ENCODE measurements at regions not wholly inside any gene's neighbourhood (a gene's known extent, or its start where the extent isn't known, plus 50 kb on each side); places are given as distances from the start of the nearest gene placed in this dataset.

DNA sequence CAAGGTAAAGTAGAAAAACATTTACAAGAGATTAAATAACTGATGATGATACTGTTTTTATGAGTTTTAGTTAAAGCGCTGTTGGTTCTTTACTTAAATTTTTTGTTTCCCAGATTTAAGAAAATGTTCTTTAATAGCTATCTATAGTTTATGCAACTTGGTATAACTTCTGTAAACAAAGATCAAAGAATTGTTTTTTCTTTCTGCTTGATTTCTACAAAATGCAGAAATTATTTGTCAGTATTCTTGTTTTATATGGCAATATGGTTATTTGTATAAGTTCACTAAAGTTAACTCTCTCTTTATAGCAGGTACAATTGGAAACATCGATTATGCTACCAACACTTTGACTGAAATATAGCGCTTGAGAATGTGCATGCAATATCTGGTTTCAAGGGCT lies 2465.1 kb upstream of the PCDH20 start (continued):
- no peak for TF ChIP-seq IRF2 (CRISPR knock-in tag; IDR thresholded peaks at IDR 0.05; ENCODE audit: borderline replicate concordance, low read depth)
- TF ChIP-seq, protein P1, sequence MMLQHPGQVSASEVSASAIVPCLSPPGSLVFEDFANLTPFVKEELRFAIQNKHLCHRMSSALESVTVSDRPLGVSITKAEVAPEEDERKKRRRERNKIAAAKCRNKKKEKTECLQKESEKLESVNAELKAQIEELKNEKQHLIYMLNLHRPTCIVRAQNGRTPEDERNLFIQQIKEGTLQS (CRISPR knock-in tag; conservative IDR thresholded peaks at IDR 0.05) = no peak
- TF ChIP-seq ELF4 (CRISPR knock-in tag; IDR thresholded peaks at IDR 0.05; ENCODE audit: low read depth) = no peak

- ChIA-PET CTCF (no interaction called here), POLR2A (no interaction called here)
- H3K36me3 Mint-ChIP-seq = no peaks in the 10 kb centered on the region
- H3K9me3 Mint-ChIP-seq = peaks cover 4% of the 10 kb centered on the region
- TF ChIP-seq, protein P2, sequence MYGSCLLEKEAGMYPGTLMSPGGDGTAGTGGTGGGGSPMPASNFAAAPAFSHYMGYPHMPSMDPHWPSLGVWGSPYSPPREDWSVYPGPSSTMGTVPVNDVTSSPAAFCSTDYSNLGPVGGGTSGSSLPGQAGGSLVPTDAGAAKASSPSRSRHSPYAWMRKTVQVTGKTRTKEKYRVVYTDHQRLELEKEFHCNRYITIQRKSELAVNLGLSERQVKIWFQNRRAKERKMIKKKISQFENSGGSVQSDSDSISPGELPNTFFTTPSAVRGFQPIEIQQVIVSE (CRISPR knock-in tag; IDR thresholded peaks at IDR 0.05; ENCODE audit: borderline replicate concordance) = no peak
- TF ChIP-seq, protein P3, sequence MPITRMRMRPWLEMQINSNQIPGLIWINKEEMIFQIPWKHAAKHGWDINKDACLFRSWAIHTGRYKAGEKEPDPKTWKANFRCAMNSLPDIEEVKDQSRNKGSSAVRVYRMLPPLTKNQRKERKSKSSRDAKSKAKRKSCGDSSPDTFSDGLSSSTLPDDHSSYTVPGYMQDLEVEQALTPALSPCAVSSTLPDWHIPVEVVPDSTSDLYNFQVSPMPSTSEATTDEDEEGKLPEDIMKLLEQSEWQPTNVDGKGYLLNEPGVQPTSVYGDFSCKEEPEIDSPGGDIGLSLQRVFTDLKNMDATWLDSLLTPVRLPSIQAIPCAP (CRISPR knock-in tag; IDR thresholded peaks at IDR 0.05) = no peak
- TF ChIP-seq, protein P4, sequence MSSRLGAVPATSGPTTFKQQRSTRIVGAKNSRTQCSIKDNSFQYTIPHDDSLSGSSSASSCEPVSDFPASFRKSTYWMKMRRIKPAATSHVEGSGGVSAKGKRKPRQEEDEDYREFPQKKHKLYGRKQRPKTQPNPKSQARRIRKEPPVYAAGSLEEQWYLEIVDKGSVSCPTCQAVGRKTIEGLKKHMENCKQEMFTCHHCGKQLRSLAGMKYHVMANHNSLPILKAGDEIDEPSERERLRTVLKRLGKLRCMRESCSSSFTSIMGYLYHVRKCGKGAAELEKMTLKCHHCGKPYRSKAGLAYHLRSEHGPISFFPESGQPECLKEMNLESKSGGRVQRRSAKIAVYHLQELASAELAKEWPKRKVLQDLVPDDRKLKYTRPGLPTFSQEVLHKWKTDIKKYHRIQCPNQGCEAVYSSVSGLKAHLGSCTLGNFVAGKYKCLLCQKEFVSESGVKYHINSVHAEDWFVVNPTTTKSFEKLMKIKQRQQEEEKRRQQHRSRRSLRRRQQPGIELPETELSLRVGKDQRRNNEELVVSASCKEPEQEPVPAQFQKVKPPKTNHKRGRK (CRISPR knock-in tag; IDR thresholded peaks at IDR 0.05; ENCODE audit: borderline replicate concordance) = no peak
- TF ChIP-seq RELA (CRISPR knock-in tag; IDR thresholded peaks at IDR 0.05; ENCODE audit: borderline replicate concordance) (no peak), ZNF263 (CRISPR knock-in tag; IDR thresholded peaks at IDR 0.05; ENCODE audit: low read depth) (no peak), ZNF317 (CRISPR knock-in tag; IDR thresholded peaks at IDR 0.05; ENCODE audit: borderline replicate concordance, low read depth) (no peak), TP53 (CRISPR knock-in tag; IDR thresholded peaks at IDR 0.05) (no peak), SMAD3 (CRISPR knock-in tag; IDR thresholded peaks at IDR 0.05; ENCODE audit: borderline replicate concordance) (no peak), ZNF416 (CRISPR knock-in tag; IDR thresholded peaks at IDR 0.05) (no peak), NFYB (CRISPR knock-in tag; conservative IDR thresholded peaks at IDR 0.05; ENCODE audit: low read depth) (no peak)
- TF ChIP-seq, protein P5, sequence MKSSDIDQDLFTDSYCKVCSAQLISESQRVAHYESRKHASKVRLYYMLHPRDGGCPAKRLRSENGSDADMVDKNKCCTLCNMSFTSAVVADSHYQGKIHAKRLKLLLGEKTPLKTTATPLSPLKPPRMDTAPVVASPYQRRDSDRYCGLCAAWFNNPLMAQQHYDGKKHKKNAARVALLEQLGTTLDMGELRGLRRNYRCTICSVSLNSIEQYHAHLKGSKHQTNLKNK (CRISPR knock-in tag; IDR thresholded peaks at IDR 0.05) = no peak
- ATAC-seq (no peak), DNase-seq (ENCODE audit: low spot score) (no peak)
- H3K27me3 Mint-ChIP-seq (ENCODE audit: low read depth) = no peaks in the 10 kb centered on the region
- no peaks in the 10 kb centered on the region for H3K4me1 Mint-ChIP-seq
- H3K27ac Mint-ChIP-seq = no peak overlapping the region
- H3K4me3 Mint-ChIP-seq = no peak overlapping the region
Measured at GRCh38 chr13:63873936-63874335, 2458.3 kb upstream of the PCDH20 start.

- Mint-ChIP-seq H3K36me3 (no peaks in the 10 kb centered on the region), H3K9me3 (no peaks in the 10 kb centered on the region), H3K27ac (no peak overlapping the region), H3K4me3 (no peak overlapping the region), H3K27me3 (ENCODE audit: low read depth) (no peaks in the 10 kb centered on the region; the same call in 1 of the 2 replicates), H3K4me1 (peaks cover 4% of the 10 kb centered on the region)
- DNase-seq (ENCODE audit: low spot score) = no peak
- no peak for ATAC-seq
- TF ChIP-seq TEAD4 (CRISPR knock-in tag; IDR thresholded peaks at IDR 0.05) (no peak), ZNF281 (CRISPR knock-in tag; IDR thresholded peaks at IDR 0.05) (no peak)
- TF ChIP-seq, protein P6, sequence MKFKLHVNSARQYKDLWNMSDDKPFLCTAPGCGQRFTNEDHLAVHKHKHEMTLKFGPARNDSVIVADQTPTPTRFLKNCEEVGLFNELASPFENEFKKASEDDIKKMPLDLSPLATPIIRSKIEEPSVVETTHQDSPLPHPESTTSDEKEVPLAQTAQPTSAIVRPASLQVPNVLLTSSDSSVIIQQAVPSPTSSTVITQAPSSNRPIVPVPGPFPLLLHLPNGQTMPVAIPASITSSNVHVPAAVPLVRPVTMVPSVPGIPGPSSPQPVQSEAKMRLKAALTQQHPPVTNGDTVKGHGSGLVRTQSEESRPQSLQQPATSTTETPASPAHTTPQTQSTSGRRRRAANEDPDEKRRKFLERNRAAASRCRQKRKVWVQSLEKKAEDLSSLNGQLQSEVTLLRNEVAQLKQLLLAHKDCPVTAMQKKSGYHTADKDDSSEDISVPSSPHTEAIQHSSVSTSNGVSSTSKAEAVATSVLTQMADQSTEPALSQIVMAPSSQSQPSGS (CRISPR knock-in tag; IDR thresholded peaks at IDR 0.05; ENCODE audit: borderline replicate concordance, low read depth) = no peak
- CTCF ChIA-PET = no interaction called here
- POLR2A ChIA-PET = no interaction called here
Measured at GRCh38 chr13:63864171-63864902, 2448.7 kb upstream of the PCDH20 start.
